Fibroblast of the aortic adventitia (primary cell): ENCODE measurements at regions not wholly inside any gene's neighbourhood (a gene's known extent, or its start where the extent isn't known, plus 50 kb on each side); places are given as distances from the start of the nearest gene placed in this dataset.

Experiments used
- DNase-seq: peaks from one replicate; pipeline ENCODE4 v3.0.0-alpha.2; 2010; ENCODE audit warnings: low read depth
- H3K4me3 ChIP-seq: 2 replicates; pipeline ENCODE4 v1.5.1; 2011; ENCODE audit warnings: low read depth, mild to moderate bottlenecking, control low read depth, low read length, moderate library complexity
- CTCF ChIP-seq: IDR thresholded peaks from 2 replicates; pipeline ENCODE4 v1.5.1; 2011; ENCODE audit warnings: mild to moderate bottlenecking, low read length, control low read depth, inconsistent platforms; ENCODE audit not compliant: insufficient read depth

GRCh38 chr11:37688456-37688855 lies 1090.4 kb upstream of the RAG2 start:
- no peak for DNase-seq
- no peak for TF ChIP-seq CTCF
- H3K4me3 ChIP-seq, result no peak overlapping the region

- no peak for TF ChIP-seq CTCF
- no peak for DNase-seq
- no peak overlapping the region for H3K4me3 ChIP-seq
Observed at GRCh38 chr11:37687130-37687529, 1089.1 kb upstream of the RAG2 start.

- no peak for TF ChIP-seq CTCF
- H3K4me3 ChIP-seq, result no peak overlapping the region
- no peak for DNase-seq
Observed at GRCh38 chr11:37671321-37671720, 1073.3 kb upstream of the RAG2 start.

- H3K4me3 ChIP-seq, result no peak overlapping the region
- no peak for DNase-seq
- TF ChIP-seq CTCF, result no peak
Observed at GRCh38 chr11:37666960-37667359, 1068.9 kb upstream of the RAG2 start.

- no peak overlapping the region for H3K4me3 ChIP-seq
- TF ChIP-seq CTCF, result peak; percentile 51
- peak; percentile 36 for DNase-seq
Observed at GRCh38 chr11:37657645-37658044, 1059.6 kb upstream of the RAG2 start.

- H3K4me3 ChIP-seq, result no peak overlapping the region
- no peak for TF ChIP-seq CTCF
- DNase-seq, result no peak
Observed at GRCh38 chr11:37647767-37648166, 1049.7 kb upstream of the RAG2 start.

GRCh38 chr11:37643968-37644367 lies 1045.9 kb upstream of the RAG2 start:
- H3K4me3 ChIP-seq, result no peak overlapping the region
- no peak for DNase-seq
- TF ChIP-seq CTCF, result no peak
